ENCODE measurements at regions not wholly inside any gene's neighbourhood (a gene's known extent, or its start where the extent isn't known, plus 50 kb on each side); places are given as distances from the start of the nearest gene placed in this dataset.

DNA sequence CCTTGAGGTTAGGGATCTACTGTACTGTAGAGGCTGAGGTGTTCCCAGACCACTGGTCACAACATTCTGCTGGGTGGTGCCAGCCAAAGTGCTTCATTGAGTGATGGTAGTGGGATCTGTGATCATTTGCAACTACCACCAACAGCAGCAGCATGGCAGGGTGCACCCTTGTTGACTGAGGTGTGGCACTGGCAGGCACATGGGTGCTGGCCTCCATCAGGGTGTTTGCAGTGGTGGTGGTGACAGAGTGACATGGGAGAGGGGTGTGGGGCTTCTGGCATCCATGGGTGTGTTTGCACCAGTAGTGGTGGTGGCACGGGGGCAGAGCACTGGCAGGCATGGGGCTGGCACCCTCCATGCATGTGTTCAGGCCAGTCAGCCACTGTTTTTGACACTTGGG is 183.7 kb upstream of the LYPLAL1 start:
- DNase-seq (ENCODE audit: low spot score) = no peak

DNA sequence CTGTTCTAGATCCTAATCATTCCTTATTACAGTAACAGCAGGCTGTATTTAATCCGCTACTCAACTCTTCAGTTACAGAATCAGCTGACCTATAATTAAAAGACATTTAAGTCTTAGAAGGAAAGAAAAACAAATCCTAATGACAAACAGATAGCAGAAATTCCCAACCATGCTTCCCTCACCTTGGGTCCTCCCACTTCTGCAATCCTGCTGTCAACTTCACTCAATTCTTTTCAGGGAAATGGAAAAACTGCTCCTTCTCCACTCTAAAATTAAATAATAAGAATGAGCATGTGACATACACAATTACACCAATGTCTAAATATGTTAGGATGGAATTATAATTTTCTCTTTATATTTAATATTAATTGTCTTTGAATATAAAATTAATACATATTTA is 182.6 kb upstream of the LYPLAL1 start:
- DNase-seq (ENCODE audit: low spot score) = no peak

GRCh38 chr1:218994615-218995014 is 179.1 kb upstream of the LYPLAL1 start:
- DNase-seq (ENCODE audit: low spot score) = no peak

GRCh38 chr1:218995091-218995665 is 178.5 kb upstream of the LYPLAL1 start:
- no peak for DNase-seq (ENCODE audit: low spot score)

GRCh38 chr1:218996362-218996761 is 177.3 kb upstream of the LYPLAL1 start:
- no peak for DNase-seq (ENCODE audit: low spot score)

- no peak for DNase-seq (ENCODE audit: low spot score)
These were observed 173.7 kb upstream of the LYPLAL1 start for GRCh38 chr1:219000005-219000404.

DNA sequence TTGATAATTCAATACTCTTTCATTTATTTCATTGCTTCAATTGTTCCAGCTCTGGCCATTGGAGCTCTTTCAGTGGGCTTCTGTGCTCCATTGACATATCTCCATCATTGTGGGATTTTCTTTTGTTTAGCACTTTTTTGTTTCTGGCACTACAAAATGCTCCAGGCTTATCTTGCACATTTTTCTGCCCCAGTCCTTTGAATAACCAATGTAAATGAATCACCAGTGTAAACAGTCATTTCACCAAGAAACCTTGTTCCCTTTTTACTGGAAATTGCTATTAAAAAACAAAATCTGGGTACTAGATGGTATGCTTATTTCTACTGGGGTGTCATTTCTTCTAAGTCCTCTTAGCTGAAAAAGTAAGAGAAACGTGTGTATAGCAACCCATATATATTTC is 173.0 kb upstream of the LYPLAL1 start:
- DNase-seq (ENCODE audit: low spot score) = no peak

- DNase-seq (ENCODE audit: low spot score) = no peak
These were observed 163.0 kb upstream of the LYPLAL1 start for GRCh38 chr1:219010720-219011119.

GRCh38 chr1:219020386-219020785 is 153.3 kb upstream of the LYPLAL1 start:
- no peak for DNase-seq (ENCODE audit: low spot score)

DNA sequence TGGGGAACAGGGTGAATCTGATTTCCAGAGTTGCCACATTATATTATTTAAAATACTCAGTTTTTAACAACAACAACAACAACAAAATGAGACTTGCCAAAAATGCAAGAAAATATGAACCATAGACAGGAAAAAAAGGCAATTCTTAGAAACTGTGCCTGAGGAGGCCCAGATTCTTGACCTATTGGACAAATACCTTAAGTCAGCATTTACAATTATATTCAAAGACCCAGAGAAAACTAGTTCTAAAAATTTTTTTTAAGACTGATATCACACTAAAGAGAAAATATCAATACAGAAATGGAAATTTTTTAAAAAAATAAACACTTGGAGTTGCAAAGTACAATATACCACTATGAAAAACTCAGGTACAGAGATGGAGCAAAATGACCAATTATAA is 152.8 kb upstream of the LYPLAL1 start:
- no peak for DNase-seq (ENCODE audit: low spot score)

GRCh38 chr1:219027146-219027673 is 146.5 kb upstream of the LYPLAL1 start:
- no peak for DNase-seq (ENCODE audit: low spot score)

DNA sequence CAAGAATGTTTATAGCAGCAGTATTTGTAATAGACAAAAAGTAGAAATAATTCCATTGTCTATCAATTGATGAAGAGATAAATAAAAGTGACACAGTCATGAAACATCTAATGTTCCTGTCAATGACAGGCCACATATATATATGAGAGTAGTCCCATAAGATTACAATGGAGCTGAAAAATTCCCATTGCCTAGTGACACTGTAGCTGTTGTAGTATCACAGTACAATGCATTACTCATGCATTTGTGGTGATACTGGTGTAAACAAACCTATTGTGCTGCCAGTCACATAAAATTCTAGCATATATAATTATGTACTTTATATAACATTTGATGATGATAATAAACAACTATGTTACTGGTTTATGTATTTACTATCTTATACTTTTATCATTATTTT is 141.9 kb upstream of the LYPLAL1 start:
- no peak for DNase-seq (ENCODE audit: low spot score)

DNA sequence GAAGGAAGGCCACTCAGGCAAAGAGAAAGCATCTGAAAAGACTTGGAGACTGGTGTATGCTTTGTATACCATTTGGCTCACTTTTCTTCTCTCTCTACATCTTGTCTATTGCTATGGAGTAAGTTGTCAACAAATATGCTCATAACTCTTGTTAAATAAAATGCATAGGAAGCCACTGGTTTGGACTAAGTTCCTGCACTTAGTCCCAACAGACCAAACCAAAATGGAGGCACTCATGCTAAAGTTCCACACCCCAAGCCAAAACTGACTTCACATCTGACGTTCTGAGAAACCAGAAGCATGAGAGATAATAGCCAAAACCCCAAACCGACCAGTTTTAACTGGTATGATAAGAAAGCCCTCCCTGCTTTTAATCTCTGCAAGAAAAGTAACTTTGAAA is 135.3 kb upstream of the LYPLAL1 start:
- DNase-seq (ENCODE audit: low spot score) = no peak

GRCh38 chr1:219039017-219039681 is 134.5 kb upstream of the LYPLAL1 start:
- DNase-seq (ENCODE audit: low spot score) = no peak

DNA sequence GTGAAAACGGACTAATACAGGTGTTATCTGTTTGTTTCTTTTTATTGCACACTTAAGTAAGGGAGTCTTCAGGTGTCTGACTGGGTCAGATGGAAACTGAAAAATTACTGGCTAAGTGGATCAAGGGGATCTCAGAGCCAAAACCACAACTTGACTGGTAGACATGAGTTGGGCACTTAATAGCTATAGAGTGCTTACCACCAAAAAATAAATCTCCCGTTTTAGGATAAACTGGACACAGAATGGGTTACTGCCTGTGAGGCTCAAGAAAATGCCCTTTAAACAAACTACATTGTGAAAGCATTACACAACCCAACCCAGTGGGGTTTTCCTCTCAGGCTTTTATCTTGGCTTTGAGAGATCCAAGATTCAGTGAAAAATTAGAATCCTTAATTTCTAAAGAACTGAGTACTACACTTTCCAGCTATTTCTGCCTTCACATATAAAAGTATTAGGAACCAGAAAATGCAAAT is 134.0 kb upstream of the LYPLAL1 start:
- no peak for DNase-seq (ENCODE audit: low spot score)

DNA sequence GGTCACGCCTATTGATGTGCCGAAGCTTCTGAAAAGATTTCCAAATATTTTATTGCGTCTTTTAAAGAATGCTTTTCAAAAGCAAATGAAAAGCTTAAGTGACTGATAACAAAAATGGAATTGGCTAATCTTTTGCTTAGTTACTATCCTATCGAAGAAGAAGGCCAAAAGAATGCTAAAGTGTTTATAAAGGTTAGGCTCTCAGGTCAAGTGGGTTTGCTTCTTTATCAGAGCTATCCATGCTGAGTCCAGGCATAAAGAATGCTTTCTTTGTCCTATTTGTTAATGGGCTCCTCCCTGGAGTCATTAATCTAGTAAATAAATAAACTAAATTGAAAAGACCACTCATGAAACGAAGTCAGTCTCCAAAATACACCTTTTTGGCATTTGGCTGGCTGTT is 133.4 kb upstream of the LYPLAL1 start:
- DNase-seq (ENCODE audit: low spot score) = no peak

DNA sequence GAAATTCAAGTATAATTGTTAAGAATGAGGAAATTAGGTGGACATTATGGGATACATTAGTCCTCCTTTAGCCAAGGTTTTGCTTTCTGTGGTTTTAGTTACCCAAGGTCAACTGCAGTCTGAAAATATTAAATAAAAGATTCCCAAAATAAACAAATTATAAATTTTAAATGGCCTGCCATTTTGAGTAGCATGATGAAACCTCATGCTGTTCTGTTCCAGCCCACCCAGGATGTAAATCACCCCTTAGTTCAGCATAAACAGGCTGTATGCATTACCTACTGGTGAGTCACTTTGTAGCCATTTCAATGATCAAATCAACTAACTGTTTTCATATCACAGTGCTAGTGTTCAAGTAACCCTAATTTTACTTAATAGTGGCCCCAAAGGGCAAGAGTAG is 132.5 kb upstream of the LYPLAL1 start:
- DNase-seq (ENCODE audit: low spot score) = no peak

DNA sequence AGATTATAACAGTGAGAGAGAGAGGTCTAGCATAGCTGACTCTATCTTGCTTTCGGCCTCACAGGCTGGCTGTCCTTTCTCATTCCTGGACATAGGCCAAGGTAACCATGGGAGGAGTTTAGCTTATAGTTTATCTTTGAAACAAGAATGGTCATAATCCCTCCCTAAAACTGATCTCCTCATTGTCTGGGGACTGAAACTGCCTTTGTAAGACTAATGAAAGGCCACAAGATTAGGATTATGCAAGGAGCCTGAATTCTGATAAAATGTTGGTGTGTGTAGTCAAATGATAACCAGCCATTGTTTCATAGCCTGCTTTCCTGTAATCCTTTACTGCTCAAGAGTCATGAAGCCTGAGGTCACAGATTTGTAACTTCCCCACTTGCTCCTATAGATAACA is 131.9 kb upstream of the LYPLAL1 start:
- no peak for DNase-seq (ENCODE audit: low spot score)

DNA sequence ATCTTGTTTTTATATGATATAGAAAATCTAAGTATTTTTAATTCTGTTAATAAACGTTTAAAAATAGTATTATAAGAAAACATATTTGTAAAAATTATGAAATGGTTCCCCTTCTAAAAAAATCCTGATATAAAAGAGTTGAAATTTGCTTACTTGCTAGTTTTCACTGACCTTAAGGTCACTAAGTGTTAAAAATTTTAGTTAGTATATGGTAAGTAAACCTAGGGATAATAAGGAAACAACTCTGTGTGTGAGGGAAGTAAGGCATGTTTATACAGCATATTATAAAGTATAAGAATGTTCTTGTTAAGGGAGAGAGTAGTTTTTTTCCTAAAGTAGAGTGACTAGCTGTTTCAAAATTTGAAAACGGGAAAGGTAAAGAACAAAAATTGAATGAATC is 130.9 kb upstream of the LYPLAL1 start:
- DNase-seq (ENCODE audit: low spot score) = no peak

DNA sequence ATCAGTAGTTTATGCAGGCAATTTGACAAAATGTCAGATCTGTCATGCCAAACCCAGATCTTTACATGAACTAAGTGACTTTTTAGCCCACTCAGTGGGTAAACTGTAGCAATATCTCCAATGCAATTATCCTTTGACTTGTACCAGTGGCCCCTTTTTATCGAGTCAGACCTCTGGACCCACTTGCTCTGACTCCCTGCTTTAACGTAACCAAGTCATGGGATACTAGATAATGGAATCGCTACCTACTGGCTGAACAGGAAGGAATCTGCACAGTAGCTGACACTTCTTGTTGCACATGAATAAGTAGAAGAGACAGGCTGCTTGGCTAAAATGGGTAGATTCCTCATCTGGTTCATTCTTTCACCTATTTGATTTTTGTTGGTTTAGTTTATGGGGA is 128.4 kb upstream of the LYPLAL1 start:
- DNase-seq (ENCODE audit: low spot score) = no peak

GRCh38 chr1:219049501-219049900 is 124.2 kb upstream of the LYPLAL1 start:
- no peak for DNase-seq (ENCODE audit: low spot score)

GRCh38 chr1:219050086-219050821 is 123.4 kb upstream of the LYPLAL1 start:
- no peak for DNase-seq (ENCODE audit: low spot score)

GRCh38 chr1:219050822-219051125 is 122.9 kb upstream of the LYPLAL1 start:
- no peak for DNase-seq (ENCODE audit: low spot score)
